ENCODE measurements at regions not wholly inside any gene's neighbourhood (a gene's known extent, or its start where the extent isn't known, plus 50 kb on each side); places are given as distances from the start of the nearest gene placed in this dataset.

- no peak for TF ChIP-seq PITX1 (CRISPR knock-in tag; IDR thresholded peaks at IDR 0.05)
- no peak for TF ChIP-seq HDAC1 (CRISPR knock-in tag; IDR thresholded peaks at IDR 0.05)
- no peak for TF ChIP-seq MTF2 (CRISPR knock-in tag; IDR thresholded peaks at IDR 0.05; ENCODE audit: borderline replicate concordance)
- TF ChIP-seq HMGXB3 (CRISPR knock-in tag; IDR thresholded peaks at IDR 0.05; ENCODE audit: borderline replicate concordance), result no peak
Observed at GRCh38 chr13:64470751-64471150, 2759.4 kb downstream of the PCDH9 start (continued).

DNA sequence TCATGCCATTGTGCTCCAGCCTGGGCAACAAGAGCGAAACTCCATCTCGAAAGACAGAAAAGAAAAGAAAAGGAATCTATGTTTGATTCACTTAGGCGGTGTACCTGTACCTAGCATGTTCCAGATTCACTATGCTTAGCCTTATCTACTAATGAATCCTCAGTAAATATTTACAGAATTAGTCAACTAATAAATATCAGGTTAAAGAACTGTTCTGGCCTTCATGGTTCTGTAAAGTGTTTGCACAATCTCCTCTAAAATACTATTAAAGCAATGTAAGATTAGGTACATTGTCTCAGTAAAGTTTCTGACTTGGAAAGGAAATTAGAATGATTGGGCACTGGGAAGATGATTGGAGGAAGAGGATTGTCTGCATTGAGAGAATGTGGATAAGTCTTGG, 2770.4 kb downstream of the PCDH9 start:
- no peaks in the 10 kb centered on the region for H3K27me3 ChIP-seq (ENCODE audit: control insufficient read depth in 1 of 2, insufficient read depth in 2 of 2, low read length in 2 of 2)
- no peaks in the 10 kb centered on the region for H4K20me1 ChIP-seq (ENCODE audit: insufficient read depth, low read length)
- no peak overlapping the region for H3K9ac ChIP-seq (ENCODE audit: insufficient read depth, low read depth, low read length)
- H3K9me3 ChIP-seq (ENCODE audit: low read length), result no peaks in the 10 kb centered on the region
- H3K36me3 ChIP-seq (replicated peaks in 1 of 2; ENCODE audit: control insufficient read depth in 1 of 2, insufficient read depth in 2 of 2, low read length in 2 of 2), result no peaks in the 10 kb centered on the region
- FAIRE-seq, result no peak
- BruUV-seq (replicated peaks), result no TSS peak
- no peak overlapping the region for H3K27ac ChIP-seq (ENCODE audit: extremely low read length, insufficient read depth, low read length)
- 30% methylated on average over 3 of the region's 3 CpGs for WGBS (ENCODE audit: low lambda C conversion rate)
- H3K4me1 ChIP-seq (ENCODE audit: insufficient read depth, low read length), result no peaks in the 10 kb centered on the region
- intact Hi-C loops (cut with micrococcal nuclease; ENCODE audit: unreplicated experiment), result no loop called here
- H3K79me2 ChIP-seq (ENCODE audit: insufficient read depth, low read length), result no peaks in the 10 kb centered on the region
- in situ Hi-C loops (cut with HindIII; ENCODE audit: extremely low pct_ligation_motif_present, low pct_unique_long_range_greater_than_20kb), result loop anchor here (25.0 kb wide), 1 partner anchor 1178 kb away; no protein-coding TSS in a partner anchor
- H3K4me3 ChIP-seq (replicated peaks in 1 of 3; ENCODE audit: insufficient read depth in 1 of 3, low read depth in 2 of 3, low read length in 3 of 3), result no peak overlapping the region
- ChIA-PET POLR2A (no interaction called here), CTCF (ENCODE audit: low intra/inter-chr PET ratio, low total read pairs) (no interaction called here)
- H2AFZ ChIP-seq (ENCODE audit: low read length), result no peak overlapping the region
- TF ChIP-seq TEF (CRISPR knock-in tag; IDR thresholded peaks at IDR 0.05) (no peak), HOXA3 (CRISPR knock-in tag; IDR thresholded peaks at IDR 0.05) (no peak), POLR2AphosphoS2 (IDR thresholded peaks at IDR 0.05; ENCODE audit: low read depth, low read length) (no peak), GPBP1L1 (CRISPR knock-in tag; IDR thresholded peaks at IDR 0.05) (no peak), SNAPC2 (CRISPR knock-in tag; IDR thresholded peaks at IDR 0.05) (no peak)
- no peak for ATAC-seq
- DNase-seq (ENCODE audit: low spot score), result no peak
- no peak overlapping the region for H3K4me2 ChIP-seq (ENCODE audit: low read depth, low read length)
